Adrenal gland (tissue), 5 donors: ENCODE measurements at regions not wholly inside any gene's neighbourhood (a gene's known extent, or its start where the extent isn't known, plus 50 kb on each side); places are given as distances from the start of the nearest gene placed in this dataset.

ENCODE experiments used
- POLR2A ChIP-seq, 2 donors: fragments of 450-650 bp; IDR thresholded peaks; one replicate each; pipeline ENCODE4 v1.6.1; 2017; ENCODE audit warnings: antibody characterized with exemption in 2 of 2, mild to moderate bottlenecking in 2 of 2, moderate library complexity in 1 of 2
- TF ChIP-seq, protein P1 (sequence below), 6 experiments: fragments of 450-650 bp in 4 of 6; fragments of 200-600 bp in 2 of 6; sonication (generic) in 1 of 6; IDR thresholded peaks; 1 replicate in 5 of 6; 2 replicates in 1 of 6; pipeline versions ENCODE4 v1.5.1 to v1.8.0; 2016 to 2021; ENCODE audit warnings: antibody characterized with exemption in 6 of 6, mild to moderate bottlenecking in 2 of 6, moderate library complexity in 1 of 6
- donor health status: DM: no; HTN: no; CAD: no.

DNA sequence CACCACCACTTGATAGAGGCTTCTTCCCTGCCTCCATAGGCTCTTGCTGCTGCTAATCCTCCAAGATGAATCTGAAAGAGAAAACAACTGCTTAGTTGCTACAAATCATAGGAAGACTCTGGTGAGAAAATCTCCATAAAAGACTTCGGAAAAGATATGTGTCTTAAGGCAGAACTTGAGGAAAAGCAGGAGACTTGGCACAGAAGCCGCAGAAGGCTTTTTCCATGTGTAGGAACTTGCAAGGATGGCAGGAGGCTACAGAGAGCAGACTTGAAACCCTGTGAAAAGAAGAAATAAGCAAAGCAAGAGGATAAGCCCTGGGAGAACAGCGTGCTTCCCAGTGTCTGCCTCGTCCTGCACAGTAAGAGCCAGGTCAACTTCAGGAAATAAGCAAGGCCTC lies 128.2 kb upstream of the NDUFV2 start:
- TF ChIP-seq, protein P1, sequence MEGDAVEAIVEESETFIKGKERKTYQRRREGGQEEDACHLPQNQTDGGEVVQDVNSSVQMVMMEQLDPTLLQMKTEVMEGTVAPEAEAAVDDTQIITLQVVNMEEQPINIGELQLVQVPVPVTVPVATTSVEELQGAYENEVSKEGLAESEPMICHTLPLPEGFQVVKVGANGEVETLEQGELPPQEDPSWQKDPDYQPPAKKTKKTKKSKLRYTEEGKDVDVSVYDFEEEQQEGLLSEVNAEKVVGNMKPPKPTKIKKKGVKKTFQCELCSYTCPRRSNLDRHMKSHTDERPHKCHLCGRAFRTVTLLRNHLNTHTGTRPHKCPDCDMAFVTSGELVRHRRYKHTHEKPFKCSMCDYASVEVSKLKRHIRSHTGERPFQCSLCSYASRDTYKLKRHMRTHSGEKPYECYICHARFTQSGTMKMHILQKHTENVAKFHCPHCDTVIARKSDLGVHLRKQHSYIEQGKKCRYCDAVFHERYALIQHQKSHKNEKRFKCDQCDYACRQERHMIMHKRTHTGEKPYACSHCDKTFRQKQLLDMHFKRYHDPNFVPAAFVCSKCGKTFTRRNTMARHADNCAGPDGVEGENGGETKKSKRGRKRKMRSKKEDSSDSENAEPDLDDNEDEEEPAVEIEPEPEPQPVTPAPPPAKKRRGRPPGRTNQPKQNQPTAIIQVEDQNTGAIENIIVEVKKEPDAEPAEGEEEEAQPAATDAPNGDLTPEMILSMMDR (IDR thresholded peaks at IDR 0.05) = no peak
- no peak for TF ChIP-seq POLR2A (IDR thresholded peaks at IDR 0.05)
